IMR-90 (cell line): ENCODE measurements at regions not wholly inside any gene's neighbourhood (a gene's known extent, or its start where the extent isn't known, plus 50 kb on each side); places are given as distances from the start of the nearest gene placed in this dataset.

Source experiments
- ATAC-seq: fragments of 200-7000 bp; cut with Tn5 transposase; 2 replicates; pipeline ENCODE4 v1.9.1; 2020; ENCODE audit warnings: low read depth, mild to moderate bottlenecking, moderate library complexity
- BruUV-seq: library from RNA; stranded (reverse); fragments of 400-500 nt; replicated peaks from 2 replicates; lab custom pipeline; 2021; lab: Mats Ljungman, UMichigan
- CTCF ChIA-PET: fragments of 300-600 bp; formaldehyde crosslinking; extraction: SDS; loops from one replicate; lab custom pipeline; 2021; ENCODE audit warnings: antibody characterized with exemption; lab: Yijun Ruan, JAX
- POLR2A ChIA-PET: fragments of 300-600 bp; sonication (Branson Sonifier 250); formaldehyde crosslinking; loops from one replicate; lab custom pipeline; 2022; ENCODE audit warnings: antibody characterized with exemption; ENCODE audit not compliant: unreplicated experiment; lab: Charles Lee
- DNase-seq: peaks from one replicate; pipeline ENCODE4 v3.0.0; 2013
- H2AFZ ChIP-seq: replicated peaks from 2 replicates; pipeline ENCODE3; 2013; ENCODE audit warnings: low read length, mild to moderate bottlenecking; ENCODE audit not compliant: poor library complexity
- H2AK5ac ChIP-seq: 2 replicates; pipeline ENCODE4 v1.6.1; 2013; ENCODE audit warnings: low read depth, low read length, inconsistent platforms
- H2AK9ac ChIP-seq: replicated peaks from 2 replicates; pipeline ENCODE3; 2013; ENCODE audit warnings: mild to moderate bottlenecking, low read depth, low read length, moderate library complexity; ENCODE audit not compliant: poor library complexity
- H2BK120ac ChIP-seq: 2 replicates; pipeline ENCODE4 v1.6.1; 2013; ENCODE audit warnings: low read depth, low read length, inconsistent platforms
- H2BK15ac ChIP-seq: 3 replicates; pipeline ENCODE4 v1.6.1; 2013; ENCODE audit warnings: low read depth, low read length, inconsistent platforms
- H2BK20ac ChIP-seq: 2 replicates; pipeline ENCODE4 v1.6.1; 2013; ENCODE audit warnings: low read depth, mild to moderate bottlenecking, inconsistent platforms, low read length, moderate library complexity
- H2BK5ac ChIP-seq: 2 replicates; pipeline ENCODE4 v1.6.1; 2013; ENCODE audit warnings: mild to moderate bottlenecking, low read depth, low read length, inconsistent platforms; ENCODE audit not compliant: poor library complexity, severe bottlenecking
- H3K14ac ChIP-seq: replicated peaks from 2 replicates; pipeline ENCODE4 v1.6.1; 2013; ENCODE audit warnings: low read depth, low read length, inconsistent platforms
- H3K18ac ChIP-seq: 2 replicates; pipeline ENCODE4 v1.6.1; 2013; ENCODE audit warnings: low read depth, low read length, control low read depth
- H3K23ac ChIP-seq: 2 replicates; pipeline ENCODE4 v1.6.1; 2013; ENCODE audit warnings: low read depth, low read length, inconsistent platforms
- H3K27ac ChIP-seq: 2 replicates; pipeline ENCODE4 v1.5.1; 2013; ENCODE audit warnings: mild to moderate bottlenecking, control low read depth, low read length; ENCODE audit not compliant: insufficient read depth
- H3K27me3 ChIP-seq: 2 replicates; pipeline ENCODE4 v1.6.1; 2013; ENCODE audit warnings: low read length; ENCODE audit not compliant: control insufficient read depth, insufficient read depth
- H3K36me3 ChIP-seq: 2 replicates; pipeline ENCODE4 v1.6.1; 2013; ENCODE audit warnings: low read length, mixed read lengths; ENCODE audit not compliant: control insufficient read depth, insufficient read depth
- H3K4ac ChIP-seq: 2 replicates; pipeline ENCODE4 v1.6.1; 2013; ENCODE audit warnings: low read depth, low read length, inconsistent platforms
- H3K4me1 ChIP-seq: 2 replicates; pipeline ENCODE4 v1.6.1; 2013; ENCODE audit warnings: low read length, mixed read lengths; ENCODE audit not compliant: control insufficient read depth, insufficient read depth
- H3K4me2 ChIP-seq: 2 replicates; pipeline ENCODE4 v1.6.1; 2013; ENCODE audit warnings: low read depth, mild to moderate bottlenecking, control low read depth, low read length, moderate library complexity
- H3K4me3 ChIP-seq: 2 replicates; pipeline ENCODE4 v1.5.1; 2013; ENCODE audit warnings: low read depth, mild to moderate bottlenecking, control low read depth, low read length, moderate library complexity; ENCODE audit not compliant: insufficient read depth
- H3K56ac ChIP-seq: 2 replicates; pipeline ENCODE4 v1.6.1; 2013; ENCODE audit warnings: low read length, inconsistent platforms; ENCODE audit not compliant: insufficient read depth; ENCODE audit errors: extremely low read depth
- H3K79me1 ChIP-seq, 2 experiments: 2 replicates each; pipeline ENCODE4 v1.6.1; 2013; ENCODE audit warnings: low read length in 2 of 2, inconsistent platforms in 1 of 2, low read depth in 1 of 2
- H3K9ac ChIP-seq: 2 replicates; pipeline ENCODE4 v1.6.1; 2013; ENCODE audit warnings: low read depth, low read length, control low read depth
- H3K9me1 ChIP-seq: 2 replicates; pipeline ENCODE4 v1.6.1; 2013; ENCODE audit warnings: low read length, inconsistent platforms; ENCODE audit not compliant: insufficient read depth
- H3K9me3 ChIP-seq: 2 replicates; pipeline ENCODE4 v1.6.1; 2013; ENCODE audit warnings: low read length; ENCODE audit not compliant: control insufficient read depth, insufficient read depth
- H4K20me1 ChIP-seq: 2 replicates; pipeline ENCODE4 v1.6.1; 2013; ENCODE audit warnings: low read length, inconsistent platforms; ENCODE audit not compliant: insufficient read depth
- H4K5ac ChIP-seq: 2 replicates; pipeline ENCODE4 v1.6.1; 2013; ENCODE audit warnings: mild to moderate bottlenecking, low read depth, low read length, control low read depth
- H4K8ac ChIP-seq, 2 experiments: 2 replicates each; pipeline ENCODE4 v1.6.1; 2013; ENCODE audit warnings: low read depth in 2 of 2, low read length in 2 of 2, control low read depth in 1 of 2, inconsistent platforms in 1 of 2
- H4K91ac ChIP-seq: 2 replicates; pipeline ENCODE4 v1.6.1; 2013; ENCODE audit warnings: low read depth, low read length, inconsistent platforms; ENCODE audit not compliant: insufficient read depth
- BHLHE40 ChIP-seq: fragments of 150-350 bp; IDR thresholded peaks from 2 replicates; pipeline ENCODE4 v1.6.1; 2016; ENCODE audit warnings: mild to moderate bottlenecking, low read depth, low read length
- CTCF ChIP-seq: conservative IDR thresholded peaks from 2 replicates; pipeline ENCODE4 v1.5.1; 2012; ENCODE audit warnings: mild to moderate bottlenecking, low read depth, low read length, improper control_type of control experiment
- ELK1 ChIP-seq: fragments of 150-350 bp; IDR thresholded peaks from 2 replicates; pipeline ENCODE4 v1.6.1; 2016; ENCODE audit warnings: low read depth, mild to moderate bottlenecking, low read length, moderate library complexity, borderline replicate concordance
- FOS ChIP-seq: fragments of 150-350 bp; IDR thresholded peaks from 2 replicates; pipeline ENCODE4 v1.6.1; 2016; ENCODE audit warnings: low read depth, low read length
- MAFK ChIP-seq: IDR thresholded peaks from 2 replicates; pipeline ENCODE4 v1.6.1; 2012; ENCODE audit warnings: low read depth, low read length, improper control_type of control experiment
- POLR2A ChIP-seq: IDR thresholded peaks from 2 replicates; pipeline ENCODE4 v1.6.1; 2012; ENCODE audit warnings: mild to moderate bottlenecking, low read depth, low read length
- WGBS, 2 experiments: methylation state at CpG; one replicate each; pipeline versions ENCODE4 v1.1.5 to v1.1.7; 2013; ENCODE audit warnings: missing lambda C conversion rate in 2 of 2; ENCODE audit not compliant: insufficient read length in 1 of 2; ENCODE audit errors: extremely low coverage in 2 of 2; 5-methylcytosine and 5-hydroxymethylcytosine counted together
- dilution Hi-C: fragments of 300-500 bp; cut with HindIII; formaldehyde crosslinking; loops from one replicate; pipeline ENCODE4 v1.14.3; 2018; ENCODE audit warnings: low sequenced_read_pairs; ENCODE audit not compliant: unreplicated experiment
- in situ Hi-C: fragments of 300-500 bp; cut with MboI; formaldehyde crosslinking; loops from 3 replicates; pipeline ENCODE4 v1.14.3; 2019; ENCODE audit warnings: low sequenced_read_pairs, inconsistent platforms, mixed read lengths
- intact Hi-C: fragments of 100-400 bp; cut with micrococcal nuclease; formaldehyde crosslinking; loops from 2 replicates; pipeline ENCODE4 v1.10.0; 2022

- 100% methylated on average over 4 of the region's 11 CpGs; no CpG with 5 or more reads in 1 of the 2 experiments for WGBS, 2 experiments
- H4K20me1 ChIP-seq, result no peaks in the 10 kb centered on the region
- no peaks in the 10 kb centered on the region for H3K36me3 ChIP-seq
- H2BK5ac ChIP-seq, result no peak overlapping the region
- no peak overlapping the region for H4K5ac ChIP-seq
- ATAC-seq (no peak), DNase-seq (no peak)
- no peak overlapping the region for H2AK9ac ChIP-seq
- H4K91ac ChIP-seq, result no peak overlapping the region; the same call in 1 of the 2 replicates
- no peaks in the 10 kb centered on the region for H3K9me1 ChIP-seq
- no peaks in the 10 kb centered on the region for H3K27me3 ChIP-seq
- BruUV-seq, result no TSS peak
- no peak overlapping the region for H4K8ac ChIP-seq
- H3K4me1 ChIP-seq, result peaks cover 7% of the 10 kb centered on the region
- no peak overlapping the region for H3K18ac ChIP-seq
- no peaks in the 10 kb centered on the region for H3K9me3 ChIP-seq
- ChIA-PET CTCF (no interaction called here), POLR2A (no interaction called here)
- H3K23ac ChIP-seq, result no peak overlapping the region
- H3K27ac ChIP-seq, result no peak overlapping the region
- peak overlapping the region; percentile 23; the same call in 1 of the 2 replicates for H2BK20ac ChIP-seq
- H3K56ac ChIP-seq, result no peak overlapping the region
- no peak overlapping the region for H3K4me2 ChIP-seq
- in situ Hi-C loops (no loop called here), intact Hi-C loops (no loop called here), dilution Hi-C loops (no loop called here)
- no peak overlapping the region for H3K14ac ChIP-seq
- H3K4ac ChIP-seq, result peak overlapping the region; percentile 65; the same call in 1 of the 2 replicates
- TF ChIP-seq MAFK (no peak), CTCF (no peak), BHLHE40 (no peak), ELK1 (no peak), FOS (no peak), POLR2A (no peak)
- H2BK15ac ChIP-seq, result peak overlapping the region; percentile 62; the same call in 1 of the 3 replicates
- H3K79me1 ChIP-seq, result no peaks in the 10 kb centered on the region
- H3K4me3 ChIP-seq, result no peak overlapping the region
- no peak overlapping the region for H2BK120ac ChIP-seq
- no peak overlapping the region for H3K9ac ChIP-seq
- no peak overlapping the region for H2AFZ ChIP-seq
- peak overlapping the region; percentile 74 for H2AK5ac ChIP-seq
These were observed 140.1 kb upstream of the PTPN1 start for GRCh38 chr20:50370036-50370566.
